Vagina (tissue), 2 donors: ENCODE measurements at regions not wholly inside any gene's neighbourhood (a gene's known extent, or its start where the extent isn't known, plus 50 kb on each side); places are given as distances from the start of the nearest gene placed in this dataset.

Source experiments
- DNase-seq, 2 donors: peaks; one replicate each; pipeline ENCODE4 v3.0.0-alpha.2; 2017; ENCODE audit errors: extremely low spot score in 2 of 2
- H3K27ac ChIP-seq: fragments of 200-600 bp; sonication (generic); one replicate; pipeline ENCODE4 v1.5.1; 2019
- H3K27me3 ChIP-seq: fragments of 200-600 bp; sonication (generic); one replicate; pipeline ENCODE4 v1.5.1; 2019
- H3K36me3 ChIP-seq, 2 donors: fragments of 200-600 bp; sonication (generic); one replicate each; pipeline ENCODE4 v1.5.1; 2017 to 2019
- H3K4me1 ChIP-seq: fragments of 200-600 bp; sonication (generic); one replicate; pipeline ENCODE4 v1.5.1; 2019
- H3K4me3 ChIP-seq, 2 donors: fragments of 200-600 bp; sonication (generic); 1 replicate in 1 of 2; 2 replicates in 1 of 2; pipeline ENCODE4 v1.5.1; 2016 to 2019
- H3K9me3 ChIP-seq: fragments of 200-600 bp; sonication (generic); one replicate; pipeline ENCODE4 v1.5.1; 2019
- CTCF ChIP-seq, 3 experiments: fragments of 450-650 bp in 2 of 3; fragments of 200-600 bp in 1 of 3; sonication (generic) in 1 of 3; IDR thresholded peaks; one replicate each; pipeline ENCODE4 v1.5.1; 2017 to 2019; ENCODE audit warnings: antibody characterized with exemption in 3 of 3, mild to moderate bottlenecking in 2 of 3, moderate library complexity in 2 of 3
- POLR2A ChIP-seq, 2 donors: fragments of 450-650 bp; IDR thresholded peaks; one replicate each; pipeline ENCODE4 v1.6.1; 2017; ENCODE audit warnings: antibody characterized with exemption in 2 of 2, mild to moderate bottlenecking in 2 of 2, moderate library complexity in 2 of 2
- POLR2AphosphoS5 ChIP-seq, 2 donors: sonication (generic); formaldehyde crosslinking; IDR thresholded peaks; one replicate each; pipeline ENCODE4 v1.9.0; 2017; ENCODE audit warnings: antibody characterized with exemption in 2 of 2, mild to moderate bottlenecking in 2 of 2, low read depth in 1 of 2; ENCODE audit not compliant: insufficient read depth in 1 of 2
- intact Hi-C: fragments of 100-400 bp; cut with DNase I; formaldehyde crosslinking; loops from one replicate; pipeline ENCODE4 v1.15.1; 2023

GRCh38 chr13:106883976-106884375 is 316.0 kb upstream of the ARGLU1 start:
- TF ChIP-seq POLR2AphosphoS5 (IDR thresholded peaks at IDR 0.05; ENCODE audit: insufficient read depth in 1 of 2, low read depth in 1 of 2) (no peak), CTCF (IDR thresholded peaks at IDR 0.05) (no peak), POLR2A (IDR thresholded peaks at IDR 0.05) (no peak)
- DNase-seq = no peak
- Histone ChIP-seq H3K27ac (no peak overlapping the region), H3K4me3 (no peak overlapping the region), H3K4me1 (no peaks in the 10 kb centered on the region), H3K27me3 (no peaks in the 10 kb centered on the region), H3K36me3 (no peaks in the 10 kb centered on the region), H3K9me3 (no peaks in the 10 kb centered on the region)
- intact Hi-C loops = no loop called here

GRCh38 chr13:106882246-106882645 is 314.3 kb upstream of the ARGLU1 start:
- intact Hi-C loops = no loop called here
- no peaks in the 10 kb centered on the region for H3K36me3 ChIP-seq
- DNase-seq = no peak
- no peak for TF ChIP-seq POLR2A (IDR thresholded peaks at IDR 0.05)
- no peak for TF ChIP-seq CTCF (IDR thresholded peaks at IDR 0.05)
- no peak for TF ChIP-seq POLR2AphosphoS5 (IDR thresholded peaks at IDR 0.05; ENCODE audit: insufficient read depth in 1 of 2, low read depth in 1 of 2)
- no peaks in the 10 kb centered on the region for H3K27me3 ChIP-seq
- no peaks in the 10 kb centered on the region for H3K9me3 ChIP-seq
- H3K4me3 ChIP-seq = no peak overlapping the region
- H3K27ac ChIP-seq = no peak overlapping the region
- no peaks in the 10 kb centered on the region for H3K4me1 ChIP-seq

- no peaks in the 10 kb centered on the region for H3K9me3 ChIP-seq
- H3K27ac ChIP-seq = no peak overlapping the region
- no peaks in the 10 kb centered on the region for H3K36me3 ChIP-seq
- H3K27me3 ChIP-seq = no peaks in the 10 kb centered on the region
- intact Hi-C loops = no loop called here
- no peak for DNase-seq
- no peaks in the 10 kb centered on the region for H3K4me1 ChIP-seq
- H3K4me3 ChIP-seq = no peak overlapping the region
- no peak for TF ChIP-seq CTCF (IDR thresholded peaks at IDR 0.05)
- no peak for TF ChIP-seq POLR2A (IDR thresholded peaks at IDR 0.05)
- no peak for TF ChIP-seq POLR2AphosphoS5 (IDR thresholded peaks at IDR 0.05; ENCODE audit: insufficient read depth in 1 of 2, low read depth in 1 of 2)
Measured at GRCh38 chr13:106879806-106880205, 311.9 kb upstream of the ARGLU1 start.

- intact Hi-C loops = no loop called here
- no peak for TF ChIP-seq POLR2A (IDR thresholded peaks at IDR 0.05)
- TF ChIP-seq CTCF (IDR thresholded peaks at IDR 0.05) = no peak
- no peak for TF ChIP-seq POLR2AphosphoS5 (IDR thresholded peaks at IDR 0.05; ENCODE audit: insufficient read depth in 1 of 2, low read depth in 1 of 2)
- no peak overlapping the region for H3K27ac ChIP-seq
Measured at GRCh38 chr13:106874323-106874722, 306.4 kb upstream of the ARGLU1 start.

GRCh38 chr13:106873810-106874209 is 305.9 kb upstream of the ARGLU1 start:
- DNase-seq = no peak
- TF ChIP-seq POLR2AphosphoS5 (IDR thresholded peaks at IDR 0.05; ENCODE audit: insufficient read depth in 1 of 2, low read depth in 1 of 2) (no peak), POLR2A (IDR thresholded peaks at IDR 0.05) (no peak)
- H3K27ac ChIP-seq = no peak overlapping the region
- H3K36me3 ChIP-seq = no peaks in the 10 kb centered on the region
- H3K4me3 ChIP-seq = no peak overlapping the region
- H3K27me3 ChIP-seq = no peaks in the 10 kb centered on the region
- peaks cover 12% of the 10 kb centered on the region for H3K4me1 ChIP-seq
- intact Hi-C loops = no loop called here
- no peaks in the 10 kb centered on the region for H3K9me3 ChIP-seq

More at GRCh38 chr13:106874323-106874722, 306.4 kb upstream of the ARGLU1 start:
- Histone ChIP-seq H3K27me3 (no peaks in the 10 kb centered on the region), H3K4me1 (peaks cover 12% of the 10 kb centered on the region), H3K4me3 (no peak overlapping the region), H3K9me3 (no peaks in the 10 kb centered on the region), H3K36me3 (no peaks in the 10 kb centered on the region)
- DNase-seq = no peak
